NCI-H1105 treated with DMSO at 0.1 percent for 48 hours (cell line): ENCODE measurements at regions not wholly inside any gene's neighbourhood (a gene's known extent, or its start where the extent isn't known, plus 50 kb on each side); places are given as distances from the start of the nearest gene placed in this dataset.
"Not testable (repeated sequence)": the region's sequence is repeated elsewhere in the genome, so short reads cannot be mapped to it uniquely, and the experiment has no call there.

Experiments used
- DNase-seq: peaks from one replicate; lab custom pipeline; 2025; lab: John Stamatoyannopoulos, UW

DNA sequence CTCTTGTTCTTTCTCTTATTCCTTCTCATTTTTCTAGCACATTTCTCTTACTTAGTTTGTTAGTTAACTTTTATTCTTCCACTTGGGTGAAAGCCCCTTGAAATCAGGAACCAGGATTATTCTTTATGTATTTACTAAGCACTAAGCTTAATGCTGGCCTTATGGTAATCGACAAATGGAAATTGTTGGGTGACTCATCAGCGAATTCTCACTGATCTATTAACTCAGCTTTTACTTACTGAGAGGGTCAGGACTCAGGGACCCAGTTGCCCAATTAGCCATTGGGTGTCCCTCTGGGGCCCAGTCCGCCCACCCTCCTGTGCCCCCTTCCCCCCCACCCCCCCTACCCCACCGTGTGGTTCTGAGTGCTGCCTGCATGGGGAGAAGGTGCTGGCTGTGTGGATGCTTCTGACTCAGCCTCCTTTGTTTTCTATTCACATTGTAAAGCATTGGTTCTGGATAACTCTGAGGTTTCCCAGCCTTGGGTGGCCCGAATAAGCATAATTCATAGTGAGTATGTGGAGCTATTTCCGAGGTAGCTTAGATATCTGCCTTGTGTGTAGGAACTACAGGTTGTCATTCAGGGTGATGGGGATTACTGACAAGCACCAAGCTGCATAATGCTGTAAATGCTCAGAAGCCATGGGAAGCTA is 240.9 kb downstream of the FGF9 start:
- no peak for DNase-seq

DNA sequence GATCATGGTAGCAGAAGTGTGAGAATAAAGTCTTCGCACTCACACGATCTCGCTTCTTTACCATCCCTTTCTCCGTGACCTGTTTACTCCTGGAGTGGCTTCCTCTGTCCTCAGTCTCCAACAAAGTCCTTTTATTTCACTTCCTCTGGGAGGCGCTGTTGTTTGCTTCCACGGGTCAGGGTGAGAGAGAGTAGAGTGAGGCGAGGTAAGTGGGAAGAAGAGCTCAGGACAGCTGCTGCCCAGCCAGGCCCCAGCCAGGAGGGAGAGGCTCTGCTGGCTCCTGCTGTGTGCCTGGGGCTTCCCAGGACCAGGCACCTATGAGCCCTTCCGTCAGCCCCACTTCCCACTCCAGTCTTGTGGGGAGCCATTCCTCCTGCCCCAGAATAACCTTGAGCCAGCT is 242.1 kb downstream of the FGF9 start:
- no peak for DNase-seq

DNA sequence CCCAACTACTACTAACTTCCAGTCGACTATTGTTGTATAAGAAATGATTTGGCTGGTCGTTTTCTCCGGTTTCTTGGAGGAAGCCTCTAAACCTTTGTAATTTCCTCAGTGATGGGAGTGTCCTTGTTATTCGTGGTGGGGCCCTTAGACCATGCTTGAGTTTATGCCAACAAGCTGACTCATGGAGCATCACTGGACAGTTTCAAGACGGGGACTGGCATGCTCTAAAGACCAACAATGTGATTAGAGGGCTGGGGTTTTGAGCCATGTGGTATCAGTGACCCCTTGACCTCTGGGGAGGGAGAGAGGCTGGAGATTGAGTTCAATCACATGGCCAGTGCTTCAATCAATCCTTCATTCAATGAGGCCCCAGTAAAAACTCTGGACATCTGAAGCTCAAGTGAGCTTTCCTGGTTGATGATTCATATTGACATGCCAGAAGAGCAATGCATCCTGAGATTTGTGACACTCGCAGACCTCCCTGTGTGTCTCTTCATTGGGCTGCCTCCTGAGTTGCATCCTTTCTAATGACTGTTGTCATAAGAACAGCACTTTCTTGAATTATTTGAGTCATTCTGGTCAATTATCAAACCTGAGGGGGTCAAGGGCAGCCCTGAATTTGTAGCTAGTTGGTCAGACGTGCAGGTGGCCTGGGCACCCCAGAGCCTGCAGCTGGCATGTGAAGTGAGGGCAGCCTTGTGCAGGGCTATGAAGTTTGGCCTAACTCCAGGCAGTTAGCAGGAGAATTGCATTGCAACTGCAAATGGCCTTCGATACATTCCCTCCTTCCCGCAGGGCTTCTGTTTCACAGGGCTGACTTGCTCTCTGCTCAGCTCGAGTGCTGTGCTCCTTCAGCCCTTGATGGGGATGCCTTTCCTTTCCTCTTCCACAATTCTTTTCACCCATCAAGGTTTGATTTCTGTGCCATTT is 246.5 kb downstream of the FGF9 start:
- no peak for DNase-seq

- DNase-seq: not testable (repeated sequence)
Measured at GRCh38 chr13:21920802-21921201, 249.9 kb downstream of the FGF9 start.

DNA sequence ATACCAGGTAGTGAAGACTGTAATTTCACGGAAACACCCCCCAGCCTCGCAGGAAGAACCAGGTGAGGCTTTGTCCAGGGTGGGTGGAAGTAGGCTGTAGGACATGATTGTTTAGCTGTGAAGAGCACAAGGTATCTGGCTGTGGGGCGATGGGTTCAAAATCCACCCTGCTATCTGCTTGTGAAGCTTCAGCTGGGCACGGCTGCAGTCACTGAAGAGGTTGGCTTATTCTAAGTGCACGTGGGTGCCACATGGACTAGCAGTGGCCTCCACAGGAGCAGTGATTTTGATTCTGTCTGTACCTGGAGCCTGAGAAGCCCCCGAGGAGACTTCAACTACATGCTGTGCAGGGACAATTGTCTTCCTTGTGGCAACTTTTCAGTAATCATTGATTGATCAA is 254.1 kb downstream of the FGF9 start:
- DNase-seq: no peak

- no peak for DNase-seq
Measured at GRCh38 chr13:21925720-21926119, 254.8 kb downstream of the FGF9 start.

DNA sequence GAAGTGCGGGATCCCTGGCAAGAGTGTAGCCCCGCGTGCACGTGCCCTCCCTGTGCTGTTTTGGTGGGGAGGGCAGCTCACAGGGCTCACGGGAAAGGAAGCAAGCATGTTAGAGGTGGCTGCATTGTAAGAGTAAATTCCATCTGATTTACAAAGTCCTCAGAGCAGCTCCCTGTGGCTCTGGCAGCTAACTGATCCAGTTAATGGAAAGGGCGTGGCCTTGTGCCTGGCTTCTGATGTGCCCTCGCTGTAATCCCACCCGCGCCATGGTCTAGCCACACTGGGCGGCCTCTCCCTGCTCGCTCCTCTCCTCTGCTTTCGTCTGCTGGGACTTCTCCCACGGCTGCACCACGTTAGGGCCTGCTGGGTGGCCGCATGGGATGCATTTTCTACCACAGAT is 258.5 kb downstream of the FGF9 start:
- no peak for DNase-seq

- no peak for DNase-seq
Measured at GRCh38 chr13:21930536-21930935, 259.7 kb downstream of the FGF9 start.

DNA sequence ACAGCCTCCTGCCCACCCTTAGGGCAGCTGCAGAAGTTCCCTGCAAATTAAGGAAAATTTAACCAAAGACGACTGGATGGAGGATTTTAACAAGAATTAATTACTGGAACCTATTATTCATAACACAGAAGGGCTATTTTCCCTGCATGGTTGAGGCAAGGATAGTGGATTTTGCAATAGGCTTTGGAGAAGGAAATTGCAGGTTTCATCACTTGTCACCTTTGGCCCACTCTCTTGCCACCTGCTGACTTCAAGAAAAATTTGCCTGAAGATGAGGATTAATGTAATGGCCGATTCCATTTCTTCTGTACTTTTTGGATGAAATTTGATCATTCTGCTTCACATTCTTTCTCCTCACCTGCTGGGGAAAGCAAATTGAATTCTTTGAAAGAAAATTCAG is 261.7 kb downstream of the FGF9 start:
- DNase-seq: peak; percentile 22

- peak; percentile 22 for DNase-seq
Measured at GRCh38 chr13:21932996-21933395, 262.1 kb downstream of the FGF9 start.

DNA sequence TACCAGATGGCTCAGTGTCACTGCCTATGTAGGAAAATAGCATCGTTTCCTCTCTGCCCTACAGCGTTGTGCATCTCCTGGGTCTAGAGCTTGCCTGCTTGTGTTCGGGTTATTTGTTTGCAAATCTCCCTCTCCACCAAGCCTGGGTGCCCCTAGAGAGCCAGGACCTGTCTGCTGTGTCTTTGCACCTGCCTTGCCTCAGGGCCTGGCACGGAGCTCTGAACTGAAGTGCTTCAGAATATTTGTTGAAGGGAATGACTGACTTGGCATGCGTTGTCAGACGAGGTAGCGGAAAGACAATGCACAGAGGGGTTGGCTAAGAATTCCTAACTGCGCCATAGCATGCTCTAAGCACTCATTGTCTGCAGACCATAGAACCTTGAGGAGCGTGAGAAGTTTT is 263.4 kb downstream of the FGF9 start:
- peak; percentile 87 for DNase-seq

DNA sequence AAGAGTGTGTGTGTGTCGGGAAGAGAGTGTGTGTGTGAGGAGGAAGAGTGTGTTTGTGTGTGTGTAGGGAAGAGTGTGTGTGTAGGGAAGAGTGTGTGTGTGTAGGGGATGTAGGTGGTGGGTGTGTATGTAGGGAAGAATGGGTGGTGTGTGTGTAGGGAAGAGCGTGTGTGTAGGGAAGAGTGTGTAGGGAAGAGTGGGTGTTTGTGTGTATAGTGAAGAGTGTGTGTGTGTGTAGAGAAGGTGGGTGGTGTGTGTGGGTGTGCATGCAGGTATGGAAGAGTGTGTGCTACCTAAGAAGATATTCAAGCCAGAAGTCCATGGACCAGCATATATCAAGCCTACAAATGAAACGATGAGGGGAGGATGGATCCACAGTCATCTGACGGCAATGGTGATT is 265.8 kb downstream of the FGF9 start:
- no peak for DNase-seq

DNA sequence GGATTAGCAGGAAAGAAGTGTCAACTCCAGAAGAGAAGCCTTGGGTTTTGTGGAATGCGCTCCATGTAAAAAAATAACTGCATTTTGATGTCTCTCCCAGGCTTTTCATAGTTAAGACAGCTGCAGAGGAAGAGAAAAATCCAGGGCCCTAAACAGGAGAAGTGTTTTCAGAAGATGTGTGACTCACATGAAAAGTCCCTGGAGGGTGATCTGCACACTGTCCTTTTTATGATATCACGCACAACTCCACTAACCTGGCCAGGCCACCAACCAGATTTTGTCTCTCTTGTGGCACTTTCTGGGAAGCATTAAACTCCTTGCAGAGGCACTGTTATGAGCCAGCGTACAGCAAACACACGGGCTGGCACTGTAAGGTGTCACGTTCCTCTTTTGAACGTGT is 267.3 kb downstream of the FGF9 start:
- no peak for DNase-seq

GRCh38 chr13:21938636-21939035 is 267.8 kb downstream of the FGF9 start:
- DNase-seq: no peak

- DNase-seq: no peak
Measured at GRCh38 chr13:21942061-21942460, 271.2 kb downstream of the FGF9 start.

- DNase-seq: no peak
Measured at GRCh38 chr13:21944610-21945009, 273.7 kb downstream of the FGF9 start.

DNA sequence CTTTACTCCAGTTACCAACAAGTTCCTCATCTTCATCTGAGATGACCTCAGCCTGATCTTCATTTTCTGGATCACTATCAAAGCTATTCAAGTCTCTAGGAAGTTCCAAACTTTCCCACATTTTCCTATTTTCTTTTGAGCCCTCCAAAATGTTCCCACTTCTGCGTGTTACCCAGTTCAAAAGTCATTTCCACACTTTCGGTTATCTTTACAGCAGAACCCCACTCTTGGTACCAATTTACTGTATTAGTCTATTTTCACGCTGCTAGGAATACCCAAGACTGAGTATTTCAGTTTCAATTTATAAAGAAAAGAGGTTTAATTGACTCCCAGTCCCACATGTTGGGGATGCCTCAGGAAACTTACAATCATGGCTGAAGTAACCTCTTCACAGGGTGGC is 274.3 kb downstream of the FGF9 start:
- DNase-seq: no peak

- no peak for DNase-seq
Measured at GRCh38 chr13:21946964-21947363, 276.1 kb downstream of the FGF9 start.

- no peak for DNase-seq
Measured at GRCh38 chr13:21948769-21949474, 278.0 kb downstream of the FGF9 start.

DNA sequence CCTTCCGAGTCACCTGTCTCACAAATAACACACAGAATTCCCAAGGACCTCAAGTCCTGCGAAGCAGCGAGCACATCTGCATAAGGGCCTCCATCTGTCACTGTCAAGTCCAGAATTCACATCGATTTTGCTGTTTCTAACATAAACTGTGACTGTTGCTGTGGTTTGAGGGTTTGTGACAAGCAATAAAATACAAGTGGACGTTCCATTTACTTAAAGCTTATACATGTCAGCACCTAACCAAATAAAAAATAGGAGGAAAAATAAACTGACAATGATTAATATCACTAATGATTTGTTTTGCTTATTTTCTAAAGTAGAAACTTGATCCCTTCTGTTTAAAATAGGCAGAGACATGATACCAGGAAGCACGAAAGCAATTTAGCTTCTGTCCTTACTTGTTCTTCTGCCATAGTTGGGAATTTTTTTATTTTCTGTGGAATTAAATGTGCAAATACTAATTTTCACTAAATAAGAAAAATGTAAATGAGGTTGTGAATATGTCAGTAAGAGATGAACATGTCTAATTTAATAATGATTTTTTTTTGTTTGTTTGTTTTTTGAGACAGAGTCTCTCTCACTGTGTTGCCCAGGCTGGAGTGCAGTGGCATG is 279.1 kb downstream of the FGF9 start:
- peak; percentile 47 for DNase-seq

DNA sequence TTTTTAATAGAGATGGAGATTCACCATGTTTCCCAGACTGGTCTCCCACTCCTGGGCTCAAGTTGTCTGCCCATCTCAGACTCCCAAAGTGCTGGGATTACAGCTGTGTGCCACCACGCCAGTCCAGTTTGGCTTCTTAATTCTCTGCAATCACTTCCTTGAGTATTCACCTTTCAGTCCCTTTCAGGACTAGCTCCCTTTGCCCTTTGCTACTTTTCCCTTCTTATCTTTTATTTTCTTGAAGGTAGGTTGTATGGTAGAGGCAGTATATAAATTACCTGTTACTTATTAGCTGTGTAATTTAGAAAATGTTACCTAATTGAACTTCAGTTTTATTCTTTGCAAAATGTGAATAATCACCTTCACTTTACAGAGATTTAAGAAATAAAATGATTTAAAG is 285.8 kb downstream of the FGF9 start:
- DNase-seq: no peak

DNA sequence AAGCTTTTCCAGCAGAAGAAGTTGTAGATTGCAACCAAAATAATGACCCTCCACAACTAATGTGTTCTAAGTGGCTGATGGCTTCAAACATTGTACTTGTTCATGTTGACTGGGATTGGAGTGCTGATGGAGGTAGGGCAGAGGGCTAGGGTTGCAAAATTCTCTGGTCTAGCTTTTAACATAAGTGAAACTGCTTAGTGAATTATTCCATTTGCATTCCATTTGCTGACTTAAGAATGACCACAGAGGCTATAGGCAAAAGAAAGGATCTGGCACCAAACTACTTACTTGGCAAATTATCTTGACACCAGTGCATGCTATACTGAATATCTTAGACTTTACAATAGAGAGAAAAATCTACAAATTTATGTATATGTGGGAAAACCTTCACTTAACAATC is 287.0 kb downstream of the FGF9 start:
- no peak for DNase-seq
